HG03521 (cell line): ENCODE measurements at regions not wholly inside any gene's neighbourhood (a gene's known extent, or its start where the extent isn't known, plus 50 kb on each side); places are given as distances from the start of the nearest gene placed in this dataset.

Experiments
- ATAC-seq: cut with Tn5 transposase; IDR thresholded peaks from one replicate; pipeline ENCODE4 v1.9.1; 2021; ENCODE audit warnings: mild to moderate bottlenecking, moderate library complexity; ENCODE audit not compliant: unreplicated experiment

DNA sequence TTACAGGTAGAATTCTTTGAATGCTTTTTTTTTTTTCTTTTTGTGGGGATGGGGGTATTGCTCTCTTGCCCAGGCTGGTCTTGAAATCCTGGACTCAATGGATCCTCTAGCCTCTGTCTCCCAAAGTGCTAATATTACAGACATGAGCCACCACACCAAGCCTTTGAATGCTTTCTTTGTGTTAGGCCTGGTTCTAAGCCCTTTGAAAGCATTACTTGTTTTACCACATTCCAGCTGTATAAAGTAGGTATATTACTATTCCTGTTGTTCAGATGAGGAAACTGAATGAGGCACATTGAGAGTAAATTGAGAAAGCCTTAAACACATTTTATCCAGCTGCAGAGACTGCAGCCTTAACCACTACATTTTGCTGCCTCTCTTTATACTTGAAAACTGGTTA, 841.8 kb upstream of the ADGRL4 start:
- ATAC-seq: no peak

DNA sequence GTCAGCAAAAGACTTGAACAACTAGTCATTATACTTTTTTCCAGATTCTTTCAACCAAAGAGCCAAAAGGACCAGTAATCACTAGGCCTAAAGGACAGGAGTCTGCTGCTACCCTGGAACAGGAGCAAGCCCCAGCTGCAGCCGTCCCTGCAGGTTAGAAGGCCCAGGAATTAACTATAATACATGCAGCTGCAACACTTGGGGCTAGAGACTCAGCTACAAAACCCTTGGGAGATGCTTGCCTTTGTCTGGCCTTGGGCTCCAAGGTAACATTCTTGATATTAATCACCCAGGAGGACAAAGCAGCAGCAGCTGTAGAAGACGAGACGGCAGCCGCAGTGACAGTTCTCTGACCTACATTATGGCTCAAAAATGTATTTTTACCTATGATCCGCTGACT, 841.2 kb upstream of the ADGRL4 start:
- no peak for ATAC-seq

DNA sequence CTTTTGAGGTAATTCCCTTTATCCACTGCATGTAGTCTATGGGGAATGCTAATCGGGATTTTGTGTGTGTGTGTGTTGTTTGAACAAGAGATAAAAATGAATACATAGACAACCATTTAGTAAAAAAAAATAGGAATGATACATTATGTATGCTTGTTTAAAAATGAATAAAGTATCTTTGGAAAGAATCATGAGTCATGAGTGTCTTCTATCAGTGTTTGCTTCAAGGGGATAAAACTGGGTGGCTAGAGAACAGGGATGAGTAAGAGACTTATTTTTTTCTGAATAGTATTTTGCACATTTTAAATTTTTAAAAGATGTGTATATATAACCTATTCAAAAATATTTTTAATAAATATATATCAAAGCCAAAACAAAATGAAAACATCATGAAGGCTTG, 839.4 kb upstream of the ADGRL4 start:
- ATAC-seq: no peak

DNA sequence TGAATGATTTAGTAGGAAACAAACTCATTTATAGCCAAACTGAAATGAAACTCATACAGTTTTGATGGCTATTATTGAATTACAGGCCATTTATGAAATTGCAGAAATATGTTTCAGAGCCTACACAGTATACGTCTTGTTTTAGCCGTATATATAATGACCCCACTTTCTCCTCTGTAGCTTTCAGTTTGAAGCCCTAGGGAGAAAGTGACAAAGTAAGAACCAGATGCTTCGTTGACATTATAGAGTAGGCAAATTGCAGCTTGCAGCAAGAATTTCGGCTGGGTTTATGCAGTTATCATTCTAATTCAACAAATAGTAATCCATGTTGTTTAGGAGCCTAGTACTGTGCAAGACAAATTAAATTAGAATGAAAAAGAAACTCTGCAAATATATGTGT, 836.3 kb upstream of the ADGRL4 start:
- ATAC-seq: no peak

DNA sequence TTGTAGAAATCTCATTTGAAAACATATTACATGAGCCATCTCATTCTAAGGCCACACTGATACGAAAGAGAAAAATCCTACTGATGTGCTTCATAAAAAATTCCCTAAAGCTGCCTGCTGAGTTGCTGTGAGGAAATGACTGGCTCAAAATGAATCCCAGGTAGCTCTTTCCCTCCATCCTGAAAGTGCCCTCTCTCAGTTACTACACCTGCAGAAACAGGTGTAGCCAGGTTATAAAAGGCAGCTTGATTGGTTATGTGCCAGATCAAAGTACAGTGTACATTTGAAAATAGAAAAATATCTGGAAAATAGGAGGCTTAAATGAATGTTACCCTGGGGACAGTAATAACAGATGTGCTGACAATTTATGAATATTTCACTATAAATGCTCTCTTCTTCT, 833.4 kb upstream of the ADGRL4 start:
- no peak for ATAC-seq

DNA sequence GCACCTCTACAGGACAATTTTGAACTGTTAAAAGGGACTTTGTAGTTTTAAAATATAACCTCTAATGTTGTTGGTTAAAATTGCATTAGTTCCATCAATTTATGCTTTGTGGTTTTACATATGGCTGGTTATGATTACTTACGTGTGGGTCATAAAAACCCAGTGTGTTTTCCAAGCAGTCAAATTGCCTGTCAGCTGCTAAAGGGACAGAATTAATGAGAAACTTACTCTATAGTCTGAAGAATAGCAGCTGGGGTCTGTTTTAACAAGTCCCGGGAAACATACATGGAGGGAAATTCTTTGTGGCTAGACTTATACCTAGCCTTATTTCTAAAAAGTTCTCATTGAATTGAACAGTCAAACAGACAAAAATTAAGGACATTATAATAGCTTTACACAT, 820.9 kb upstream of the ADGRL4 start:
- no peak for ATAC-seq

DNA sequence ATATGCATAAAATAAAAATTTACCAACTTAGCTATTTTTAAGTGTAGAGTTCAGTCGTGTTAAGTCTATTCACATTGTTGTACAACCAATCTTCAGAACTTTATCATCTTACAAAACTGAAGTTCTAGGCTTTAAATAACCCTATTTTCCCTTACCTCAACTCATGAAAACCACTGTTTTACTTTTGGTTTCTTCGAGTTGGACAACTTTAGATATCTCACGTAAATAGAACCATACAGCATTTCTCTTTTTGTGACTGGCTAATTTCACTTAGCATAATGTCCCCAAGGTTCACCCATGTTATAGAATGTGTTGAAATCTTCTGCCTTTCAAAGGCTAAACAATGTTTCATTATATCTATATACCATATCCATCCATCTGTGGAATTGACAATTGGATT, 819.0 kb upstream of the ADGRL4 start:
- no peak for ATAC-seq

DNA sequence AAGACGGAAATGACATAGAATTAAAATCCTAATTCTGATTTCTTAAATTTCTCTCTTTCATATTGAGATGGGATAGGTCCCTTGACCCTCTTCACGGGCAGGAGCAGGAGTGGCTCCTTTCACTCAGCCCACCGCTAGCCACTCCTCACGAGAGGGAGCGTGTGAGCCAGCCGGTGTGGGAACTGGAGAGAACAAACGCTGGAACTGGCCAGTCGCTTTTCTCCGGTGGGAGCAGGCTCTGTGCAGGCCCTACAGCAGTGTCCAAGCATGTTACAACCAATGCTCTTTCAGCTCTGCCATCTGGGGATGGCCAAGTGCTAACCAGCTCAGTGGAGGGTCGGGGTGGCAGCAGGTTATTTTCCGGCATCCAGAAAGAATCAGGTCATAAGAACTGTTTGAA, 815.5 kb upstream of the ADGRL4 start:
- ATAC-seq: no peak

DNA sequence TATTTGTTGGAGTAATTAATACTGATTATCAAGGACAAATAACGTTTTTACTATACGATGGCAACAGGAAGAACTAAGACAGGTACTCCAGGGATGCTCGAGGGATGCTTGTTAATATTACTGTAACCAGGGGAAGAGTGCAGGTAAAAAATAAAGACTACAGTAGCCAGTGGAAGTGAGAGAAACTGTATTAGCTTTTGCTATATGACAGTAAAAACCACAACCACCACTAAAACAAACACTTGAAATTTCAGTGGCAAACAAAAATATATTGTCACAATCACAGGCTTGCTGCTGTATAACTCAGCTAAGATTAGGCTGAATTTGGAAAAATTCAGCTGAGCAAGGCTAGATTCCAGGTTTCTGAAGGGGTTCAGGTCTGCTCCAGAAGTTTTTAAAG, 812.6 kb upstream of the ADGRL4 start:
- no peak for ATAC-seq

DNA sequence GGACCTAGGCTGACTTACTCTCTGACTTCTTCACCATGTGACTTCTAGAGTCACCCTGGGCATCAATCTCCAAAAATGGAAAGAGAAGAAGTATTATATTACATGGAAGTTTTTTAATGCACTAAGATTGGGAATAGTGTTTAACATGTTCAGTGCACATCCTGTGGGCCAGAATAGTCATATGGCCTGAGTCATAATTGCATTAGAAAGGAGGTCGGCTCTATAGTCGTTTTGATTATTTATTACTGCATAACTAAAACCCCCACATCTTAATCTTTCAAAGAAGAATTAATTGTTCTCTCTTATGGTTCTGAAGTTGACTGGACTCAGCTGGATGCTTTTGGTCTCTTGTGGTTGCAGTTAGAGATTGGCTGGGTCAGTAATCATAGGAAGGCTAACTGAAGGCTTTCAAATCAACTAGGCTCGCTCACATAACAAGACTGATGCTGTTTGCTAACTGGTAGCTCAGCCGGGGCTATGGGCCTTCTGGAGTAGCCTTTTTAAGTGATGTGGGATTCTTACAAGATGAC, 810.6 kb upstream of the ADGRL4 start:
- no peak for ATAC-seq

DNA sequence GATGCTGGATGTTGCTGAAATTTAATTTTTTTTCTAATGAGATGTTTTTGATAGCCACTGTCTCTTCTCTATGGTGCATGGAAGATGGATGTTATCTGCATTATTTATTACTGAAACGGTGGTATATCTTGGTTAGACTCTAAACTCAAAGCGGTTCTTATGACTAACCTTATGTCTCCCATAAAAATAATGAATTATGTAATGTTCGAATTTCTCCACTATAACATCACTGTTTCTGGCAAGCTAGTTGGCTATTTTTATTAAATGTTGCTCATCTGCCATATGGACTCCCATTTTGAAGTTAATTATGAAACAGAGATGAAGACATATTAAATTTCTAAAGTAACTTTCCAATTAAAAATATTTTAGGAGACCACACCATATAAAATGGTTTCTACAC, 808.6 kb upstream of the ADGRL4 start:
- ATAC-seq: no peak

DNA sequence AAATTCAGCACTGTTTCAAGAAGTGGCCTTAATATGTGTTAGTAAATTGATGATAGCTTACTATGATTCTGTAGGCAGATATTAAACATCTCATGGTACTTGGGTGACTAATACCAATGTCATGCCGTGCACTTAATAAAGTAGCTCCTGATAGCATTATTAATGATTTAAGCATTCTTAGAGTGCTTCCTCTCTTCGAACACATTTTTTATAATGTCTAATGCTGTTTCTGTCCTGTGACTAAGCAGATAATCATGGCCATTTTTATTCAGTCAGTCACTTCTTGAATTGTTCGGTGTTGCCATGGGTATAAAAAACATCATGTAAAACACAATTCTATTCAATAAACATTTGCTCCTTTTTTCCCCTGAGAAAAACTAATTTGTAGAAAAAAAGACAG, 804.6 kb upstream of the ADGRL4 start:
- ATAC-seq: no peak

DNA sequence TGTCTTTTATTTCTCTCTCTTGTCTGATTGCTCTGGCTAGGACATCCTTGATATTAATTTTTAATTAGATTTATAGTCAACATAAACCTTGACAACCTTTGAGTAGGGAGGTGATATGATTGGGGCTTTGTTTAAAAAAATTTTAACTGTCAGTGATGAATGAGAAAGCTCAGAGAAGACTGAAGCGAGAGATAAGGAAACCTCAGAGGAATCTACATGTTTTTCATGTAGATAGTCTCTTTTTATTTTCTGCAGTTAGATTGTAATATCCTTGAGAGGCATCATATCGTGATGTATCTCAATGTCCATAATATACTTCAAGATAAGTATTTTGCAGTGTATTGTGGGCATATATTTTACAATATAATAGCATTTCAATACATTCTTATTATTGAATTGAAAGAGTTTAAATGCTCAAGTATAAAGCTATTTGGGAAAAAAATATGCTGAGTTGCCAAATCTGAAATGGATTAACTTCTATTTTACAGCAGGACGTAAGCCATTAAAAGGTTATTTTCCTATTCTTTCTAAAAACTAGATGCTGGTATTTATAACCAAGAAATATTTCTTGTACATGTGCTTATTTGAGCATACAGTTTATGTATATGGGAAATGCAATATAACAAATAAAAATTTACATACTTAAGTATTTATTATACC, 802.4 kb upstream of the ADGRL4 start:
- ATAC-seq: no peak

DNA sequence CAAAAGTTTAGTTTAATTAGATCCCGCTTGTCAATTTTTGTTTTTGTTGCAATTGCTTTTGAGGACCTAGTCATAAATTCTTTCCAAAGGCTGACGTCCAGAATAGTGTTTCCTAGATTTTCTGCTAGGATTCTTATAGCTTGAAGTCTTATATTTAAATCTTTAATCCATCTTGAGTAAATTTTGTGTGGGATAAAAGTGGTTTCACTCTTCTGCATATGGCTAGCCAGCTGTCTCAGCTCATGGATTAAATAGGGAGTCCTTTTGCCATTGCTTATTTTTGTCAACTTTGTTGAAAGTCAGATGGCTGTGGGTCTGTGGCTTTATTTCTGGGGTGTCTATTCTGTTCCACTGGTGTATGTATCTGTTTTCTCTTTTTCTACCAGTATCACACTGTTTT, 801.3 kb upstream of the ADGRL4 start:
- no peak for ATAC-seq

DNA sequence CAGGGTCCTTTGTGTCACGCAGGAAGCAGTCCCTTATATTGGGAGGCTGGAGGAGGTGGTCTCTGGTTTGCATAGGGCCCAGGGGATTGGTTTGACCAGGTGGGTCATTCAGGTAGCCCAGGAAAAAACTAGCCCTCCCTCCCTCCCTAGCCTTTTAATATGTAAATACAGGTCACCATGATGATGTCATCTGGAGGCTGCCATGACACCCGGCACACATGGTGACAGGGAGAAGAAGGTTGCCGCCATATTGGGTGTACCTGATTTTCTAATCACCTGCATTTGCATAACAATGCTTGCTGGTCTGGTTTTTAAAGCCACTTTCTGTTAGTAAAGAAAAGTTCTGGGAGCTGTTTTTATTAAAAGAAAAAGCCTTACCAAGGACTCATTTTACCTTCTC, 791.0 kb upstream of the ADGRL4 start:
- ATAC-seq: no peak

DNA sequence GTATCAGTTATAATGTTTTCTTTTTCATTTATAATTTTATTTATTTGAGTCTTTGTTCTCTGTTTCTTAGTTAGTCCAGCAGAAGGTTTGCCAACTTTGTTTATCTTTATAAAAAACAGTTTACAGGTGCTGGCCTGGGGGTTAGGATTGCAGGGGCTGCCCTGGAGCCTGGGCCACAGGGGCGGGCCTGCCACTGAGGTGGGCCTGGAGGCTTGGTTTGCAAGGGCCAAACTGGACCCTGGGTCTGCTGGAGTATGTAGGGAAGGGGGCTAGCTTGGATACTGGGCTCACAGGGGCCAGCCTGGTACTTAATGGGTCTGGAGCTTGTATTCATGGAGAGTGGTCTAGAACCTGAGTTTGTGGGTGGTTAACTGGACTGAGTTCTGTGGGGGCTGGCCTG, 789.9 kb upstream of the ADGRL4 start:
- no peak for ATAC-seq

DNA sequence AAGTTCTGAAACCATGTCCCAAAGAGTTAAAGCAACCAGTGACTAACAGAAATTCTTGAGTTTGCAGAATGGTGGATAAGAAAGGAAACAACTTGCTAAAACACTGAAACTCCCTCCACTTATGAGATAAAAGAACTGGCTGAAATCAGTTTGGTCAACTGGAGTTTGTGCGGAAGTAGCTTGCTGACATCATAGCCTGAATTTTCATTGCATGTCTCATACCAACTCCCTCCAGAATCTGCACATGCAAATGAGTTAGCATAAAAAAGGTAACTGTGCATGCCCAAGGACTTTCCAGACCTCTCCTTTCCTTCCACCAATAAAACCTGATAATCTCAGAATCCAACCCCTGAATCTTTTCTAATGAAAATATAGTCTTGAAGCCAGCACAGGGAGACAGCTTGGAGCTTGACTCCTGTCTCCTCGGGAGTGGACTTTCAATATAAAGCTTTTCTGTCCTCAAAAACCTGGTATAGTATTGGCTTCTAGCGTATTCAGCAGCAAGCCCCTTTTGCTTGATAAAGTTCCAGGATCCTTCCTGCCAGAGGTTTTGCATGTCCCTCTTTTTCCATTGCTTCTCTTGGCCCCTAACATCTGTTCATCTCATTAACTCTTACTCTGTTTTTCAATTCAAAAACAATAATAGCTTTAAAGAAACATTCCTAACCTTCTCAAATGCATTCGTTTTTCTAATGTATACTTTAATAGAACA, 785.8 kb upstream of the ADGRL4 start:
- ATAC-seq: no peak

DNA sequence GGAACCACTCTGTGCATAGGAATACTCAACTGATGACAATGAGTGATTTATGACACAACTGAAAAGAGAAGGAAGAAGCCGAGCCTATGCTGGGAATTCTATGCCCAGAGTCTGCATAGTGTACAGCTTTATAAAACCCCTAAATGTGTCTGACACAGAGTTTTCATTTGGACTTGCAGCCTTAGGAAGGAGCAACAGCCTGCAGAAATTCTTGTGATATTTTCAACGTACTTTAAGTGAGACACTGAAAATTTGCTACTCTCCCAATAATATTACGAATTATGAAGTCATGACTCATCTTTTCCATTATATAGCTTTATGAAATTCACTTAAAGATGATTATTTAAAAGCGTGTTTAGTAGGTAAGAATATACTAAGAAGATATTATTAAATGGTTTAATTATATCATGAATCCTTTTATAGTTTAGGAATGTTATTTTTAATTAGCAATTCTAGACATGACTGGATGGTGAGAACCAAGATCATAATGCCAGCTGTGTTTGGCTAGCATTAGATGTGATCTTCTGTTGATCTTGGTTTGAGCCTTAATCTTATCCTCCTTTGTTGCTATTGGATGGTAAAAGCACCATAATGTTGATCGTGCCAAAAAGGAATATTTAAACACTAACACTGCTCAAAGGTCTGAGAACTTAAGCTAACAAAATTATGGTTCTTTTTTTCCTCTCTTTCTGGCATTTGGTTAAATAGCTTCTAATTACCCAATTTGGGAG, 785.1 kb upstream of the ADGRL4 start:
- ATAC-seq: no peak

DNA sequence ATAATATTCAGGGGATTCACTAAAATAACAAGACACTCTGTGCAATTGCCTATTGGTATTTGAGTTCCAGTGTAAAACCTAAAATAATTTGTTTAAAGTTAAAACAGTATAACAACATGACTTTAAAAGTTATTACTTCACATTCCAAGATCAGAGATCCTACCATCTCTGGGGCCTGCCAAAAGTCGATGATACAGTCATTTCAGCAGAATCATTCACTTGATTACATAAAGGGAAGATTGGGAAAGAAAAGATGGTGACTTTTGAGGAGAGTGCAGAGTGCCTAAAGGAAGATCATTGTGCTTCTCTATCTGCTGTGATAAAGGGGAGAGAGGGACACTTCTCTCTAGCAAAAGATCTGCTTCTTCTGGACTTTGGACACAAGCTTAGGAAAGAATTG, 784.4 kb upstream of the ADGRL4 start:
- ATAC-seq: no peak

DNA sequence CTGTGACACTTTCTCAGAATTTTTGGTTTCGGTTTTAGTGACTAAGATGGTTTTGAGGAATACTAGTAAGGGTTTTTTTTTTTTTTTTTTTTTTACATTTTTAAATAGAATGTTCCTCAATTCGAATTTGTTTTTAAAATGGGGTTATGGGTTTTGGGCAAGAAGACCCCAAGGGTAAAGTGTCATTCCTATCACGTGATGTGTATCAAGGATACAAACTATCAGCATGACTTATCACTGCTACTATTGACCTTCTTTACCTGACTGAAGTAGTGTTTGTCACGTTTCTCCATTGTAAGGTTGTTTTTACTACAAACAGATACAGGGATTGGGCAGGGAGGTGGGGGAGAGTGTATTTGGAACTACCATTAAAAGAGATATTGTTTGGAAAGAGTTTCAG, 781.1 kb upstream of the ADGRL4 start:
- ATAC-seq: no peak

DNA sequence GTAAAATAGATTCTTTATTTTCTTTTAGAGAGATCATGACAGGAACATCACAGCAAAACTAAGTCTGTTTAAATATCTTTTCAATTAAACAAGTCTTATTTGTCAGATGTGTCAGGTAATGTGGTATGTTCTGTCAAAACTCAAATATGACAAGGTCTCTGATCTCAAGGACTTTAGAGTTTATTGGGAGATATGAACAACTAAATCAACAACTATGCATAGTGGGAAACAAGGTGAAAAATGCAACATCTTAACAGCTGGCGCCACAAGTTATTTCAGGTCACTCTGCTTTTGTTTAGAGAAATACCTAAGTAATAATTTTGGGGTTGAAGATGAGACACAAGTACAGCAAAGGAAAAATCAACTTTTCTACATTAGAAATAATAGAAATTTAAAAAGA, 779.4 kb upstream of the ADGRL4 start:
- ATAC-seq: no peak

DNA sequence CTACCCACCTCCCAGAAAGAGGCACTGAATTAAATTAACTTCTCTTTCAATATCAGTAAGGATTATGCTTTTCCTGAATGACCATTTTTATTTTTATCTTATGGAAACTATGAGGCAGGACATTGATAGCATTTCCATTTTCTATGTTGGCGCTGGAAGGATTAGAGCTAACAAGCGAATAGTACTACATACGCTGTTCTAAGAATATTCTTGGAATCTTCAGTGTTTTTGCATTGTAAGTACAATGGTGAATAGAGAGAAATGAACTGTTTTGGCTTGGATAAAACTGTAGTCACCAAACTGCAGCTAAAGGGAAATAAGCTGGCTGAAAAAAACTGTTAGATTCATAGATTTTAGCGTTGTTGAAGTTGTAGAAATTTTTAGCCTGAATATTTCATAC, 779.0 kb upstream of the ADGRL4 start:
- ATAC-seq: no peak
